ENCODE measurements at regions not wholly inside any gene's neighbourhood (a gene's known extent, or its start where the extent isn't known, plus 50 kb on each side); places are given as distances from the start of the nearest gene placed in this dataset.

- peaks cover 0 to 6% (median 2%) of the 10 kb centered on the region in 4 experiments for H3K4me1 ChIP-seq (ENCODE audit: control extremely low read depth in 1 of 4, control insufficient read depth in 4 of 4, insufficient read depth in 4 of 4, low read length in 3 of 4)
- POLR2A ChIA-PET, result interaction anchor here (0.7 kb wide), 1 partner anchor 14 kb away, joined by 3 read pairs; no protein-coding TSS in a partner anchor
Measured at GRCh38 chr7:36005876-36006275, 147.2 kb upstream of the EEPD1 start.

DNA sequence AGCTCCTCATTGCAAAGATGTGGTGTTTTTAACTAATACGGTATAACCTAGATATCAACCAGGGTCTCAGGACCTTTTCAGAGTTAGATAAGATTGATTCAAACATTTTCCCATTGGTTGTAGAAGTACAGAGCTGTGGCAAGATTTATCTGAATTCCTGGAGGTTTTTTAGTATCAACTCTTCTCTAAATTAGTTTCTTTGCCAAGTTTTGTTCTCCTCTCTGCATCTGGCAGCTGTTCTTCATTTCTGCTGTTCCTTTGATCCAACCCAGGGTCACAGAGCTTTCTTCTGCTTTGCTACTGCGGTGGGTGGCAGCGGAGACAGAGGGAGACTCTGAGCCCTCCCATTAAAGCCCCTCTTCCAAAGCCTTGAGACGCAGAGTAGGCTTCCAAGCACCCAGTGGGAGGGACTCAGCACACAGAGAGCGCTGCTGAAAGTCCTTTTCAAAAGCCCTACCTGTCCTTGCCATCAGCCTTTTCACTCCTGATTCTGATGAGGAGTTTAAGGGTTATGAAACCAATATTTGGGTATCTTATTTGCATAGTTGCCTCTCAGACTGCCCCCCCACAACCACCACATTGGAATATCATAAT is 146.3 kb upstream of the EEPD1 start:
- no peak overlapping the region for H3K27ac ChIP-seq (ENCODE audit: insufficient read depth in 1 of 2, low read depth in 1 of 2, low read length in 2 of 2, poor library complexity in 1 of 2, severe bottlenecking in 2 of 2)
- ChIA-PET CTCF (interaction anchor here (1.0 kb wide), 1 partner anchor 312 kb away, joined by 3 read pairs; no protein-coding TSS in a partner anchor), POLR2A (interaction anchor here (0.6 to 0.7 kb wide), 2 partner anchors 13 to 302 kb away, joined by 3 read pairs; no protein-coding TSS in a partner anchor)
- H3K4me3 ChIP-seq (ENCODE audit: control insufficient read depth in 1 of 7, extremely low read depth in 1 of 7, insufficient read depth in 4 of 7, low read depth in 2 of 7, low read length in 6 of 7), result no peak overlapping the region
- DNase-seq, result no peak
- H3K4me1 ChIP-seq (ENCODE audit: control extremely low read depth in 1 of 4, control insufficient read depth in 4 of 4, insufficient read depth in 4 of 4, low read length in 3 of 4), result peaks cover 0 to 6% (median 2%) of the 10 kb centered on the region in 4 experiments
- no peaks in the 10 kb centered on the region for H3K9me3 ChIP-seq (ENCODE audit: control extremely low read depth in 1 of 5, control insufficient read depth in 4 of 5, insufficient read depth in 2 of 5, low read depth in 1 of 5, low read length in 4 of 5)
- 94% methylated on average over 4 of the region's 5 CpGs for WGBS (ENCODE audit: insufficient coverage)
- no peaks in the 10 kb centered on the region for H3K27me3 ChIP-seq (replicated peaks in 2 of 5; ENCODE audit: control insufficient read depth in 4 of 5, insufficient read depth in 5 of 5, low read length in 4 of 5)
- H3K36me3 ChIP-seq (ENCODE audit: control insufficient read depth in 4 of 4, insufficient read depth in 4 of 4, low read length in 3 of 4), result no peaks in the 10 kb centered on the region

More at GRCh38 chr7:36005876-36006275, 147.2 kb upstream of the EEPD1 start:
- CTCF ChIA-PET, result no interaction called here
- Histone ChIP-seq H3K27ac (ENCODE audit: insufficient read depth in 1 of 2, low read depth in 1 of 2, low read length in 2 of 2, poor library complexity in 1 of 2, severe bottlenecking in 2 of 2) (no peak overlapping the region), H3K36me3 (ENCODE audit: control insufficient read depth in 4 of 4, insufficient read depth in 4 of 4, low read length in 3 of 4) (no peaks in the 10 kb centered on the region), H3K4me3 (ENCODE audit: control insufficient read depth in 1 of 7, extremely low read depth in 1 of 7, insufficient read depth in 4 of 7, low read depth in 2 of 7, low read length in 6 of 7) (no peak overlapping the region), H3K9me3 (ENCODE audit: control extremely low read depth in 1 of 5, control insufficient read depth in 4 of 5, insufficient read depth in 2 of 5, low read depth in 1 of 5, low read length in 4 of 5) (no peaks in the 10 kb centered on the region), H3K27me3 (replicated peaks in 2 of 5; ENCODE audit: control insufficient read depth in 4 of 5, insufficient read depth in 5 of 5, low read length in 4 of 5) (no peaks in the 10 kb centered on the region)
- DNase-seq, result no peak

DNA sequence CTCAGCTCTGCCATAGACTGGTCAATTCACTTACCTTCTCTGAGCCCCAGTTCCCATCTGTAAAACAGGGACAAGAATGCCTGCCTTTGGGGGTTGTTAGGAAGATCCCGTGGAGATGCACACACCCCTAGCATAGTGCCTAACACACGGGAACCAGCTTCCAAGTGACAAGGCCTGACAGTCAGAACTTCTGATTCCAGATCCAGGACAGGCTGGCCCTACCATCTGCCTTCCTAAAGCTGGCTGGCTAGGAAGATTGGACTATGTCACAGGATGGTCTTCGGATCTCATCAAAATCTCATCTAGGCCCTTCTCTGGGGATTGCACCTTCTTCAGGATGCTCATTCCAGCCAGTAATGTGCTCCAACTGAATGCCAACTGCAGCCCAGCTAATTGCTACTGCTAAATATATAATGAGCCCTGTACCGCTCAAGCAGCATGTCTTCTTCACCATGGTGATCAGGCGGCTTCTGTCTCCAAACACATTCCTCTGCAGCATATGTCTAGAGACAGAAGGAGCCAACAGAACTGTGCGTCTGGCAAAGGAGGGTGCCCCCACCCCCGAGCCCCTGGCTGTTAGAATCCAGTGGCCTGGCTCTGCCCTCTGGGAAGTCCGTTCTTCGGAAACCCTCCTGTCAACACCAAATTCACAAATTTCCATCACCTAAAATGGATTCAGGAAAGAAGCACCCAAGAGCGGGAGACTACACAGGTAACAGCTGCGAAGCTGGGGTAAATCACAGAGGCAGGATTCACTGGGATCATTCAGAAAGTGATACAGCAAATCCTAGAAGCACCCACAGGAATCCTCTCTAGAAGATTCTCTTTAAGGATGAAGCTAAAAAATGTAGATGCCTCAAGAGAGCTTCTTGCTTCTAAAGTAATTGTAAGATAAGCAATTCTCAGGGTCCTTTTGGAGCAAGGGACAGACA is 142.1 kb upstream of the EEPD1 start:
- no peaks in the 10 kb centered on the region for H3K9me3 ChIP-seq (ENCODE audit: control extremely low read depth in 1 of 5, control insufficient read depth in 4 of 5, insufficient read depth in 2 of 5, low read depth in 1 of 5, low read length in 4 of 5)
- POLR2A ChIA-PET, result no interaction called here
- H3K36me3 ChIP-seq (ENCODE audit: control insufficient read depth in 4 of 4, insufficient read depth in 4 of 4, low read length in 3 of 4), result no peaks in the 10 kb centered on the region
- 91% methylated on average over 9 of the region's 11 CpGs for WGBS (ENCODE audit: insufficient coverage)
- no peak overlapping the region for H3K27ac ChIP-seq (ENCODE audit: insufficient read depth in 1 of 2, low read depth in 1 of 2, low read length in 2 of 2, poor library complexity in 1 of 2, severe bottlenecking in 2 of 2)
- no peak overlapping the region for H3K4me3 ChIP-seq (ENCODE audit: control insufficient read depth in 1 of 7, extremely low read depth in 1 of 7, insufficient read depth in 4 of 7, low read depth in 2 of 7, low read length in 6 of 7)
- H3K4me1 ChIP-seq (ENCODE audit: control extremely low read depth in 1 of 4, control insufficient read depth in 4 of 4, insufficient read depth in 4 of 4, low read length in 3 of 4), result no peaks in the 10 kb centered on the region
- CTCF ChIA-PET, result interaction anchor here (1.0 to 1.5 kb wide), 3 partner anchors 9 to 109 kb away, joined by 3 to 5 read pairs (median 3); no protein-coding TSS in a partner anchor
- no peak for DNase-seq
- H3K27me3 ChIP-seq (replicated peaks in 2 of 5; ENCODE audit: control insufficient read depth in 4 of 5, insufficient read depth in 5 of 5, low read length in 4 of 5), result no peaks in the 10 kb centered on the region

GRCh38 chr7:36011588-36011965 is 141.5 kb upstream of the EEPD1 start:
- WGBS (ENCODE audit: insufficient coverage), result 83% methylated on average over 8 of the region's 8 CpGs
- Histone ChIP-seq H3K9me3 (ENCODE audit: control extremely low read depth in 1 of 5, control insufficient read depth in 4 of 5, insufficient read depth in 2 of 5, low read depth in 1 of 5, low read length in 4 of 5) (no peaks in the 10 kb centered on the region), H3K27ac (ENCODE audit: insufficient read depth in 1 of 2, low read depth in 1 of 2, low read length in 2 of 2, poor library complexity in 1 of 2, severe bottlenecking in 2 of 2) (no peak overlapping the region), H3K4me1 (ENCODE audit: control extremely low read depth in 1 of 4, control insufficient read depth in 4 of 4, insufficient read depth in 4 of 4, low read length in 3 of 4) (no peaks in the 10 kb centered on the region), H3K36me3 (ENCODE audit: control insufficient read depth in 4 of 4, insufficient read depth in 4 of 4, low read length in 3 of 4) (no peaks in the 10 kb centered on the region), H3K4me3 (ENCODE audit: control insufficient read depth in 1 of 7, extremely low read depth in 1 of 7, insufficient read depth in 4 of 7, low read depth in 2 of 7, low read length in 6 of 7) (no peak overlapping the region), H3K27me3 (replicated peaks in 2 of 5; ENCODE audit: control insufficient read depth in 4 of 5, insufficient read depth in 5 of 5, low read length in 4 of 5) (no peaks in the 10 kb centered on the region)
- CTCF ChIA-PET, result interaction anchor here (1.0 to 1.4 kb wide), 2 partner anchors 8 to 108 kb away, joined by 3 to 5 read pairs; no protein-coding TSS in a partner anchor
- DNase-seq, result no peak
- POLR2A ChIA-PET, result no interaction called here

DNA sequence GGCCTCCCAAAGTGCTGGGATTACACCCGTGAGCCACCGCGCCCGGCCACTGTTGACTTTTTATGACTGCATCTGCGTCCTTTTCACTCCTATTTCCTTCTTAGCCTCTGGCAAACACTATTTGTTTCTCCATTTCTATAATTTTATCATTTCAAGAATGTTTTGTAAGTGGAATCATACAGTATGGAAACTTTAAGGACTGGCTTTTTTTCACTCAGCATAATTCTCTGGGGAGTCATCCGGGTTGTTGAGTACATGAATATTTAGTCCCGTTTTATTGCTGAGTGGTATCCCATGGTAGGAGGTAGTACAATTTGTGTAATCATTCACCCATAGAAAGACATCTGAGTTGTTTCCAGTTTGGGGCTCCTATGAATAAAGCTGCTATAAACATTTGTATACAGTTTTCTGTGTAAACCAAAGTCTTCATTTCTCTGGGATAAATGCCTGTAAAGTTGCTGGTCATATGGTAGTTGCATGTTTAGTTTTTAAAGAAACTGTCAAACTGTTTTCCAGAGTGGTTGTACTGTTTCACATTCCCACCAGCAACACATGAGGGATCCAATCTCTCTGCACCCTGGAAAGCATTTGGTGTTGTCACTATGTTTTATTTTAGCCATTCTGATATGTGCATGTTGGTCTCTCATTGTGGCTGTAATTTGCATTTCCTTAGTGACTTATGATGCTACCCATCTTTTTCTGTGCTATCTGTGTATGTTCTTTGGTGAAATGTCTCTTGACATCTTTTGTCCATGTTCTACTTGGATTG is 139.6 kb upstream of the EEPD1 start:
- H3K27ac ChIP-seq (ENCODE audit: insufficient read depth in 1 of 2, low read depth in 1 of 2, low read length in 2 of 2, poor library complexity in 1 of 2, severe bottlenecking in 2 of 2), result no peak overlapping the region
- H3K4me1 ChIP-seq (ENCODE audit: control extremely low read depth in 1 of 4, control insufficient read depth in 4 of 4, insufficient read depth in 4 of 4, low read length in 3 of 4), result no peaks in the 10 kb centered on the region
- CTCF ChIA-PET, result no interaction called here
- H3K9me3 ChIP-seq (ENCODE audit: control extremely low read depth in 1 of 5, control insufficient read depth in 4 of 5, insufficient read depth in 2 of 5, low read depth in 1 of 5, low read length in 4 of 5), result no peaks in the 10 kb centered on the region
- WGBS (ENCODE audit: insufficient coverage), result no CpG with 5 or more reads among the region's 7 CpGs
- DNase-seq, result no peak
- H3K36me3 ChIP-seq (ENCODE audit: control insufficient read depth in 4 of 4, insufficient read depth in 4 of 4, low read length in 3 of 4), result no peaks in the 10 kb centered on the region
- H3K27me3 ChIP-seq (replicated peaks in 2 of 5; ENCODE audit: control insufficient read depth in 4 of 5, insufficient read depth in 5 of 5, low read length in 4 of 5), result no peaks in the 10 kb centered on the region
- POLR2A ChIA-PET, result no interaction called here
- H3K4me3 ChIP-seq (ENCODE audit: control insufficient read depth in 1 of 7, extremely low read depth in 1 of 7, insufficient read depth in 4 of 7, low read depth in 2 of 7, low read length in 6 of 7), result no peak overlapping the region

DNA sequence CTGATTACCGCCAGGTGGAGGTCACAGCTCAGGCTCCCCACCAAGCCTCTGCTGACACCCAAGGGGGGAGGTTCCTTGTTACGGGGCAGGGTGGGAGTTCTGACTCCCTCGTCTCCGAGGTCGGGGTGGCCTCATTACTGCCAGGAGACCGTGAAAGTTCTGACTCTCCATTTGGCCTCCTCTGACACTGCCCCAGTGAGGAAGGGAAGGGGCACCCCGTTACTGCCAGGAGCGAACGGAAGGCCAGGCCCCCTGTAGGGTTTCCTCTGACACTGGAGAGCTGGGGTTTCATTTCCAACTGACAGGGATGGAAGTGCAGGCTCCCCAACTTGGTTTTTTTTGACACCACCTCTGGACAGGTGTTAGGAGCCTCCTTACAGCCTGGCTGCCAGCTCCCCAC is 138.1 kb upstream of the EEPD1 start:
- Histone ChIP-seq H3K9me3 (ENCODE audit: control extremely low read depth in 1 of 5, control insufficient read depth in 4 of 5, insufficient read depth in 2 of 5, low read depth in 1 of 5, low read length in 4 of 5) (no peaks in the 10 kb centered on the region), H3K27ac (ENCODE audit: insufficient read depth in 1 of 2, low read depth in 1 of 2, low read length in 2 of 2, poor library complexity in 1 of 2, severe bottlenecking in 2 of 2) (no peak overlapping the region), H3K27me3 (replicated peaks in 2 of 5; ENCODE audit: control insufficient read depth in 4 of 5, insufficient read depth in 5 of 5, low read length in 4 of 5) (no peaks in the 10 kb centered on the region), H3K4me1 (ENCODE audit: control extremely low read depth in 1 of 4, control insufficient read depth in 4 of 4, insufficient read depth in 4 of 4, low read length in 3 of 4) (no peaks in the 10 kb centered on the region), H3K4me3 (ENCODE audit: control insufficient read depth in 1 of 7, extremely low read depth in 1 of 7, insufficient read depth in 4 of 7, low read depth in 2 of 7, low read length in 6 of 7) (no peak overlapping the region), H3K36me3 (ENCODE audit: control insufficient read depth in 4 of 4, insufficient read depth in 4 of 4, low read length in 3 of 4) (no peaks in the 10 kb centered on the region)
- POLR2A ChIA-PET, result no interaction called here
- CTCF ChIA-PET, result no interaction called here
- DNase-seq, result no peak
- WGBS (ENCODE audit: insufficient coverage), result 87% methylated on average over 5 of the region's 9 CpGs
